Prostate gland (tissue), 2 donors: ENCODE measurements at regions not wholly inside any gene's neighbourhood (a gene's known extent, or its start where the extent isn't known, plus 50 kb on each side); places are given as distances from the start of the nearest gene placed in this dataset.

Source experiments
- DNase-seq: peaks from one replicate; pipeline ENCODE4 v3.0.0-alpha.2; 2019; ENCODE audit warnings: low spot score
- H3K27ac ChIP-seq, 2 donors: fragments of 200-600 bp; sonication (generic); 2 replicates each; pipeline ENCODE4 v1.5.1; 2017 to 2019
- H3K27me3 ChIP-seq: fragments of 200-600 bp; sonication (generic); replicated peaks from 2 replicates; pipeline ENCODE4 v1.5.1; 2019; ENCODE audit not compliant: insufficient read depth
- H3K36me3 ChIP-seq, 2 donors: fragments of 200-600 bp; sonication (generic); 1 replicate in 1 of 2; 2 replicates in 1 of 2; pipeline versions ENCODE4 v1.5.1 to v1.8.1; 2017 to 2019
- H3K4me1 ChIP-seq: fragments of 200-600 bp; sonication (generic); replicated peaks from 2 replicates; pipeline ENCODE4 v1.5.1; 2019
- H3K4me3 ChIP-seq, 2 donors: fragments of 200-600 bp; sonication (generic); 2 replicates each; pipeline ENCODE4 v1.5.1; 2017 to 2019
- H3K9me3 ChIP-seq: fragments of 200-600 bp; sonication (generic); 2 replicates; pipeline ENCODE4 v1.5.1; 2017
- CTCF ChIP-seq, 4 experiments: fragments of 200-600 bp in 2 of 4; fragments of 450-650 bp in 2 of 4; sonication (generic) in 2 of 4; IDR thresholded peaks; 1 replicate in 3 of 4; 2 replicates in 1 of 4; pipeline ENCODE4 v1.5.1; 2016 to 2019; ENCODE audit warnings: antibody characterized with exemption in 4 of 4, mild to moderate bottlenecking in 2 of 4, moderate library complexity in 2 of 4
- POLR2A ChIP-seq: fragments of 450-650 bp; IDR thresholded peaks from one replicate; pipeline ENCODE4 v1.6.1; 2016; ENCODE audit warnings: antibody characterized with exemption, mild to moderate bottlenecking
- POLR2AphosphoS5 ChIP-seq: sonication (generic); formaldehyde crosslinking; IDR thresholded peaks from one replicate; pipeline ENCODE4 v1.6.1; 2017; ENCODE audit warnings: antibody characterized with exemption
- WGBS: methylation state at CpG from one replicate; pipeline ENCODE4 v1.1.5; 2018; 5-methylcytosine and 5-hydroxymethylcytosine counted together
- intact Hi-C: fragments of 100-400 bp; cut with DNase I; formaldehyde crosslinking; loops from one replicate; pipeline ENCODE4 v1.14.2; 2022

DNA sequence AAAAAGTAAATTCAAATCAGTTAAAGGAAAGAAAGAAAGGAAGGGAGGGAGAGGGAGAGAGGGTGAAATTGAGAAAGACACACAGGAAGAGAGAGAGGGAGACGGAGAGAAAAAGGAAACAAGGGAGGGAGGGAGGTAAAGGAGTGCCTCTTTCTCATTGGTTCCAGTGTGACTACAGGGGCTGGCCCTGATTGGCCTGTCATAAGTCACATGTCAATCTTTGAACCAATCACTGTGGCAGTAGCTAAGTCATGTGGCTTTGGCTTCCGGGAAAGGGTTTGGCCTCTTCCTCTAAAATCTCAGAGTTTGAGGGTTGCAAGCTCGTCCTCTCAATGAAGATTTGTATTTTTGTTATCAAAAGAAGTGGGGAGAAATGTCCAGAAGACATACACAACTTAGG lies 150.2 kb downstream of the RAB11FIP2 start:
- 93% methylated on average over 3 of the region's 3 CpGs for WGBS
- Histone ChIP-seq H3K27me3 (no peaks in the 10 kb centered on the region), H3K27ac (no peak overlapping the region), H3K9me3 (no peaks in the 10 kb centered on the region), H3K4me3 (no peak overlapping the region), H3K4me1 (no peaks in the 10 kb centered on the region), H3K36me3 (no peaks in the 10 kb centered on the region)
- DNase-seq = no peak
- intact Hi-C loops = no loop called here
- TF ChIP-seq POLR2A = no peak
- TF ChIP-seq CTCF (IDR thresholded peaks at IDR 0.05) = no peak
- no peak for TF ChIP-seq POLR2AphosphoS5

- H3K27ac ChIP-seq = no peak overlapping the region
- no peaks in the 10 kb centered on the region for H3K4me1 ChIP-seq
- intact Hi-C loops = no loop called here
- no peaks in the 10 kb centered on the region for H3K9me3 ChIP-seq
- no peak overlapping the region for H3K4me3 ChIP-seq
- no peak for TF ChIP-seq CTCF (IDR thresholded peaks at IDR 0.05)
- TF ChIP-seq POLR2A = no peak
- no peak for TF ChIP-seq POLR2AphosphoS5
- WGBS = 51% methylated on average over 2 of the region's 2 CpGs
- no peaks in the 10 kb centered on the region for H3K36me3 ChIP-seq
- no peaks in the 10 kb centered on the region for H3K27me3 ChIP-seq
- DNase-seq = no peak
These were observed 147.5 kb downstream of the RAB11FIP2 start for GRCh38 chr10:117899181-117899683.

- TF ChIP-seq POLR2AphosphoS5 (no peak), CTCF (IDR thresholded peaks at IDR 0.05) (no peak), POLR2A (no peak)
- Histone ChIP-seq H3K27me3 (no peaks in the 10 kb centered on the region), H3K4me3 (no peak overlapping the region), H3K9me3 (no peaks in the 10 kb centered on the region), H3K27ac (no peak overlapping the region), H3K4me1 (no peaks in the 10 kb centered on the region), H3K36me3 (no peaks in the 10 kb centered on the region)
- no peak for DNase-seq
- 61% methylated on average over 3 of the region's 3 CpGs for WGBS
- intact Hi-C loops = no loop called here
These were observed 146.5 kb downstream of the RAB11FIP2 start for GRCh38 chr10:117900280-117900679.

- no peaks in the 10 kb centered on the region for H3K4me1 ChIP-seq
- no peak overlapping the region for H3K4me3 ChIP-seq
- H3K27ac ChIP-seq = no peak overlapping the region
- intact Hi-C loops = no loop called here
- no peak for TF ChIP-seq CTCF (IDR thresholded peaks at IDR 0.05)
- TF ChIP-seq POLR2A = no peak
- no peaks in the 10 kb centered on the region for H3K9me3 ChIP-seq
- H3K27me3 ChIP-seq = no peaks in the 10 kb centered on the region
- WGBS = 73% methylated on average over 2 of the region's 2 CpGs
- H3K36me3 ChIP-seq = no peaks in the 10 kb centered on the region
- DNase-seq = no peak
These were observed 142.9 kb downstream of the RAB11FIP2 start for GRCh38 chr10:117903854-117904253.

DNA sequence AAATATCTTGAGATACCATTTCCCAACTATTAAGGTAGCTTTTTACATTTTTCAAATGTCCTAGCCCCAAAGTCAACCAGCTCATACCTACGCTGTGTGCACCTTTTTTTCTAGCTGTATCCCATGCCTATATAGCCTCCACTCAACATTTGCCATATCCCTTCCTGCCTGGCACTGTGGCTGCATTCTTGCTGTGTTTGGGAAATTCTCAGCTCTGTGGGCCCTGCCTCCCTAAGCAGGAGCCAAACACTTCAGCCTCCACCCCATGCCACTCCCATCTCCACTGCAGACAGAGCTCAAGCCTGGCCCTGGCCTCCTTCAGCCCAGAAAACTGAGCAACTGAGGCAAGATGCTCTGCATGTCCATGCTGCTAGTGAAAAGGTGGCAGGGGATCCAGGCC lies 141.3 kb downstream of the RAB11FIP2 start:
- Histone ChIP-seq H3K9me3 (no peaks in the 10 kb centered on the region), H3K4me3 (no peak overlapping the region), H3K27me3 (no peaks in the 10 kb centered on the region), H3K36me3 (no peaks in the 10 kb centered on the region), H3K4me1 (no peaks in the 10 kb centered on the region), H3K27ac (no peak overlapping the region)
- TF ChIP-seq POLR2A (no peak), POLR2AphosphoS5 (no peak), CTCF (IDR thresholded peaks at IDR 0.05) (no peak)
- DNase-seq = no peak
- WGBS = 87% methylated on average over 1 of the region's 1 CpG
- intact Hi-C loops = no loop called here
